NOMO-1 treated with dmso at 0.1 percent for 144 hours (cell line): ENCODE measurements at regions not wholly inside any gene's neighbourhood (a gene's known extent, or its start where the extent isn't known, plus 50 kb on each side); places are given as distances from the start of the nearest gene placed in this dataset.
"Not testable (repeated sequence)": the region's sequence is repeated elsewhere in the genome, so short reads cannot be mapped to it uniquely, and the experiment has no call there.

Source experiments
- DNase-seq: peaks from one replicate; lab custom pipeline; 2025; ENCODE audit not compliant: unreplicated experiment; lab: John Stamatoyannopoulos, UW

DNA sequence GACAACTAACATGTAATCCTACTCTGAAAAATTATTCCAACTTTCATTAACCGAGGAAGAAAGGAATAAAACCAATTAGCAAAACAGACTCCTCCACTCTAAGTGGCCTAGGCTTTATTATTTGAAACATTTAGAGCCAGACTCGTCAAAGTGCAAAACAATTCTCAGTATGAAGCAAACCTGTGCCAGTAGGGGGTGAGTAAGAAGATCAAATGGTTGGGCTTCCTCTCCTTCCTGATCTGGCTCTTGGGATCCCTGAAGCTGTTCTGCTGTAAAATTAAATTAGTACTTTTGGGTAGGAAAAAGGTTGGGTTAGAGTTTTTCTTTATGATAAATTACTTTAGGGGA, 177.6 kb upstream of the MAN1A1 start:
- no peak for DNase-seq

DNA sequence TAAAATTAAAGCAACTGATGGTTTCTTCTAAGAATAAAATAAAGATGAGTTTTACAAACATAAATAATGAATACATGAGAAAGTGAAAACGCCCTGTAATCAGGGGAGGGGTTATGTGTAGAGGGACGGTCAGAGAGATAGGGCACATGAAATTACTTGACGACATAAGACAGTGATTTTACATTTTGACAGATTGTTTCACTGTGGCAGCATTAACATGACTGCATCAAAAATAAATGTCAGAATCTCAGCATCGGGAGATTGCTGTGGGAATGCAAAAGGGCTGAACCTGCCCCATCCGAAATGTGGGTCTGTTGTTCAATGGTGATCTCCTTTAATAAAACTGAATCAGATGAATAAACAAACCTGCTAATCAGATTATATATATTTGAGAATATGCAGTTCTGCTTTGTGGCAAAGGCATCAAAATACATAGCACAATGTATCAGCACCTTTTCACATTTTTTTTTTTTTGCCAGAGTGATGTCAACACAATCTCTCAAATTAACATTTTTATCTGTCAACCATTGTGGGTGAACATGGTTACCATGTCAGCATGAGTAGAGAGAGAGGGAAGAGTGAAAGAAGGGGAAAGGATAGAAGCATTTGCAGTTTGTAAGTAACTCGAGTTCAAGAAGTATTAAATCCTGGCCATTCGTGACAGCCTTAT, 177.1 kb upstream of the MAN1A1 start:
- DNase-seq, result no peak

DNA sequence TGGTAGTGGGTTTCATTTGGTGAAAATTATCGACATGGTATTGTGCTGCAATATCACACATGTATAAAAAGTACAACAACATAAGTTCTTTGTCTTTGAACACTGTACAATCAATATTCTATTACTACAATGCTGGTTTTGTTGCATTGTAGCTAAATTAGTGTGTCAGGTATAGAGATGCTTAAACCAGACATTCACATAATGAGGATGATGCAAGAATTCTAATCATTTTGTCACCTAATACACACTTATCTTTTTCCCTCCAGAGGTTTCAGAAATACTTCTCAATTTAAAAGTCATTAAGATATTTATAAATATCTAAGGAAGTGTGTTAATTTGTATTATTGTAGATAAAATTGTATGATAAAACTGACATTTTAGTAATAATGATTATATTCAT, 174.8 kb upstream of the MAN1A1 start:
- DNase-seq, result no peak

DNA sequence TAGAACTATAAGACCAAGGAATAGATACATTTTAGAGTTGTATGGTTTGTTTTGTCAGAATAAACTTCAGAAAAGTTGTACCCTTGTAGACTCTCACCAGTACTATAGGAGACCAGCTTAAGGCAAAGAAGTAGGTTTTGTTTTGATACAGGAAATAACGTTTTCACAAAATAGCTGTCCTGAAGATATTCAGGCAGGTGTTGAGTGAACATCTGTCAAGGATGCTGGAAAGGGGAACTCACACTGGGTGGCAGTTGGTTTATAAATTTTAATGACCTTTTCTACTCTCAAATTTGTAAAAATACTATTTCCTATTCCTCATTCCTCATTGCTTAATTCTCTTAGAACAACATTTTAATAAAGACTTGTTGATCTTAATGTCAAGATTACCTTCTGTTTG, 174.0 kb upstream of the MAN1A1 start:
- DNase-seq, result no peak

DNA sequence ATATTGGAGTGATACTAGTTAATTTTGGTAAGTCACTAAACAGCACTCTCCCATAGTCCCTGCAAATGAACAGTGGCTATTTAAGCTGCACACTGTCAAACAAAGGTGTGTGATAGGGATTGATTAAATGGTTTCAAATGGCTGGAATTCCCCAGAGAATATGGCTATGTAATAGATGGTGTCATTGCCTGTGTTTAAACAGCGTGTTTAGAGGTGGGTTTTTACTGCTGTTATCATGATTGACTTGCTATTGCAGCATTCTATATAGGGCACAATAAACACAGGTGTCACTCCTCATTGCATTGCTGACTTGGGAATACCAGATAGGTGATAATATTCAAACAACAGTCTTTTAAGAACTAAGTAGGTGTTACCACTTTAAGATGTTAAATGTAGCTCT, 171.7 kb upstream of the MAN1A1 start:
- no peak for DNase-seq

DNA sequence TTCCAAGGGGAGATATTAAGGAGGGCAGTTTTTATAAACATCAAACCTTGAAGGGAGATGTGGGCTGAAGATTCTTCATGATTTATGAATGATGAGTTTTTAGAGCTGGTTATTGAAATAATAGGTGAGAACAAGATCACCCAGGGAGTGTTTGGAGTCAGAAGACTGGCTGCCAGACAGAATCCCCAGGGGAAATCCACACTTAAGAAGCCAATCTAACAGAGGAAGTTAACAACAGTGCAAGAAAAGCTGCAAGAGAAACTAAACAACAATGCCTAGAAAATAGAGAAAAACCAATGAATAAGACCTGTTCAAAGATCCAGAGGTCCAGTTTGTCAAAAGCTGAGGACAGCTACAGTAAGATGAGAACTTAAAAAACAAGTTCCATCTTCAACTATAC, 167.9 kb upstream of the MAN1A1 start:
- DNase-seq, result no peak

DNA sequence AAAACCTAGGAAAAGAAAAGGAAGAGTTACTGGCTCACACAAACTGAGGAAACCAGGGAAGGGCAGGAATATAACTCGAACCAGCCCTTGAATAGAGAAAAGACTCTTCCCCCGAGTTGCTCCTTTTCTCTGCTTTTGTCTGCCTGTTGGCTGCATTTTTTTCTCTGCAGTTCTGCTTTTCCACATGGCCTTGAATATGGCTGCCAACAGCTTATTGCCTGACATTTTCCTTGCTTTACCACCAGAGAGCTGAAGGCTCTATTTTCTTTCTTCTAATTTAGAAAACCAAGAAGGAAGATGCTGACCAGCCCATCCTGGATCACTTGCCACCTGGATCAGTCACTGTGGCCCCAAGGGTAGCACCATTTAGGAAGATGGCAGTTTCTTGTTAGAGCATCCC, 164.8 kb upstream of the MAN1A1 start:
- DNase-seq, result no peak

DNA sequence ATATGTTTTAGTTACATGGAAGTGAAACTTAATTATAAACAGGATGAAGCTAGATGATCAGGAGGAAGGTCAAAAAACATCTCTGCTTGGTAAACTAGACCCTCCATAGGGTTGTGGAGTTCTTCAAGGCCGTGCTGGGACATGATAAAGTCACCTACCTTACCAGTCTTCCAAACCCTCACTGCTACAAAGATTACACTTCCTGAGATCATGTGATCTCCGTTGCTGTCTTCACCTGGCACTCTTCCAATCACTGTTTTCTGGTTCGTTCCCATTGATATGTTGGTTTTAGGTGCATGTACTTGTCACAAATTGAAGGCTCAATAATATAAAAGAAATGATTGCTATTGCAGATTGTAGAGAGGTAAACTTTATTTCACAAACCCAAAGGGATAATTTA, 161.5 kb upstream of the MAN1A1 start:
- no peak for DNase-seq

DNA sequence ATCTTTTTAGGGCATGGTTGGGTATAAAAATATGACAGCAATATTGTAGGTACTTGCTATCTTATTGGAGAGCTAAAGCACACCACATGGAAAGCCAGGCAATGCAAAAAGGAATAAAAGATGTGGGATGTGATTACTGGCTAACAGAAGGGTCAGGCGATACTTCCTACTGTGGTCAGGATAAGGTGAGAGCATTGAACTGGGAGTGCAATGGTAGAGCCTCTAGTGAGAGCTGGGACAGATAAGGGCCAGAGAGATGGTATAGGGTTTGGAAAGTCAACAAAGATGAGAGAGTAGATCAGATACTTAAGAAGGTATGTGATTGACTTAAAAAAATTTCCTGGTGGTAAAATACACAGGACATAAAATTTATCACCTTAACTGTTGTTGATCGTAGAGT, 160.7 kb upstream of the MAN1A1 start:
- no peak for DNase-seq

DNA sequence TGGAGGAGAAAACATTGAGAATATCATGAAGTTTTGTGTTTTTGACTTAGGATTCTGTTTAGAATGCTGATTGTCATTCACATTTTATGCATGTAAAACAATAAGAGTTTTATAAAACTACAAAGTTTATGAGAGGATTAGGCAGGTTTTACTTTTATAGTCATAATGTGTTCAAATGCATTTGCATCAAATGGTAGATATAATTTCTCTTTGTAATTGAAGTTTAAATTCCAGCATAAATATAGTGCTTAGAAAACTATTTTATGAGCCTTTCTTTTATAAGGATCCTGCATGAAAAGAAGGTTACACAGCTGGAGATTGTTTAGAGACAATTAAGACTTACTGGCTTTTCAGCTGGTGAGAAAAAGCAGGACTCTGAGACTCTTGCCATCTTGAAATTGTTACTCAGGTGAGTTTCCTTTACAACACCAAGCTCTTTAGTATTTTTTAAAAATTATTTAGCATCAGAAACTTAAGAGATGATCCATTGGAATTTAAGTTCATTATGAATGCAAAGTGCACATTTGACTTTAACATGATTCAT, 157.1 kb upstream of the MAN1A1 start:
- no peak for DNase-seq

DNA sequence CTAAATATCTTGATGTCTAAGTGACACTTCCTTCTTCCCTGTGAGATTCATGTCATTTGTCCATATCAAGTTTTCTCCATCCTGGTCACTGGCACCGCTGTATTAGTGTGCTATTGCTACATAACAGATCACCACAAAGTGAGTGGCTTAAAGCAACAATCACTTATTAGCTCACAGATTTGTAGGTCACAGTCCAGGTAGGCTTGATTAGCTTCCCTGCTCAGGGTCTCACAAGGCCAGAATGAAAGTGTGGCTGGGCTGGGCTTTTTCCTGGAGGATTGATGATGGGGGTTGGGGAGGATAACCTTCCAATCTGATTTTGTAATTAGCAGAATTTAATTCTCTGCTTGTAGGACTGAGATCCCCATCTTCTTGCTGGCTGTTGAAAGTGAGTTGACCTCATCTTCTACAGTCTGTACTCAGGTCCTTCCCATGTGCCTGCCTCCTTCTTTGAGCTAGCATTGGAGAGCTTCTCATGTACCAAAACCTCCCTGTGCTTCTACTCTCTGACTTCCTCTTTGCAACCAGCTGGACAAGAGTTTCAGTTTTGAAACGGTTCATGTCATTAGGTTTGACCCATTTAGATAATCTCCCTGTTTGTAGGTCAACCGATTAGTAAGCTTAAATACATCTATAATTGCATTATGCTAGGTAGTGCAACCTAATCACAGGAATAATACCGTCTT, 152.4 kb upstream of the MAN1A1 start:
- DNase-seq, result no peak

DNA sequence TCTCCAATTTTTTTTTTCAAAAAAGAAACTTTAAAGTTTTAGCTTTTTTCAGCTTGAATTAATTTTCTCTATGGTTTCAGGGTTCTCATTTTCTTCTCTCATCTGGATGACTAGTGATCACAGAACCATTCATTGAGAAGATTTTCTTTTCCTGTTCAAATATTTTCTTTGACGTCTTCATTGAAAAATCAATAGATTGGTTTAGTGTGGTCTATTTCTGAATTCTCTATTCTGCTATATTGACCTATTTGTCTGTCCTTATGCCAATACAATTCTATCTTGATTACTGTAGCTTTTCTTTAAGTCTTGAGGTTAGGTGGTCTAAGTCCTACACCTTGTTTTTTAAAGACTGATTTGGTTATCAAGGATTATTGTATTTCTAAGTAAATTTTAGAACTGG, 150.2 kb upstream of the MAN1A1 start:
- no peak for DNase-seq

DNA sequence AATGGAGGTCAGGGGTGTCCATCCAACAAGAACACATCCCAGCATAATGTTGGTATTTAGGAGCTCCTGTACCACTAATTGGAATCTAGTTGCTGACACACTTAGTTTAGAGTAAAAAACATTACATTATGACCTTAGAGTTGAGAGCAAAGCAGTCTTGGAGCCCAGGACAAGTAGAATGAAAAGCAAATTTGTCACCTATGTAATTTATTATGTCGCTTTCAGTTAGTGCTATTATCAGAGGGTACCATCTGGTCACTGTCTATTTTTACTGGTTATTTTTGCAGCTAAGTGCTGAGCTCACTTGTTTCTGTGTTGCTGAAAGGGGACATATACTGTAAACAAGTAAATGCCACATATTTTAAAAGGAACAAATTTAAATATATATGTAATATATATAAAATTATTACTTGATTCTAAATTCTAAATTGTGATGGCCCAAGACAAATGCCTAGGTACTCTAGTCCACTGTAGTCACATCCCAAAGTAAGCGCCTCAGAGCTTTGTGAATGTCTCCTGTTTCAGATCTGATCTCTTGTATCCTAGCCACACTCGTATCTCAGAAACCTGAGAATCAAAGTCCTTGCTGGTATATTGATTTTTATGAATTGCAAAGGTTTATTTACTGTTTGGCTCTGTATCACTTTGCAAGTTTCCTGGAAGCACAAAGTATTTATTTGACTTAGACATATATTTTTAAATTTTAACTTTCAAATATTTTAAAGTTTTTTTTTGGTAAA, 148.6 kb upstream of the MAN1A1 start:
- no peak for DNase-seq

DNA sequence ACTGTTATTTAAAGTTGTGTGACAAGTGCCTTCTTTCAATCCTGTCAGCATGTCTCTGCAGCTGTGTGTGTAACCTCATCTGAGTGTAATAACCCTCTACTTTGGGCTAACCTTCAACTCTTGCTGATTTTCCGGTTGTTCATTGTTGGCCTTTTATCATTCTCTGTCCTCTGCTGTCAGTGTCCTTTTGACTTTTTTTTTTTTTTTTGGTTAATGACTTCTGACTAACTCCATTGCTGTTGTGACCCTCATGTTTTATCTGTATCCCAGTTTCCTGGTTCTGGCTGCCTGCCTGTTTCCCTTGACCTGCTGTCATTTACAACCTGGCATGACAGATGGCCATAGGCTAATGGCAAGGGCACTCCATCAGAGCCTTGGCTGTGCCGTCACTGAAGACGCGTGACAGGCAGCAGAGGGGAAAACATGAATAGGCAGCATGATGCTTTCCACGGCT, 145.7 kb upstream of the MAN1A1 start:
- no peak for DNase-seq

DNA sequence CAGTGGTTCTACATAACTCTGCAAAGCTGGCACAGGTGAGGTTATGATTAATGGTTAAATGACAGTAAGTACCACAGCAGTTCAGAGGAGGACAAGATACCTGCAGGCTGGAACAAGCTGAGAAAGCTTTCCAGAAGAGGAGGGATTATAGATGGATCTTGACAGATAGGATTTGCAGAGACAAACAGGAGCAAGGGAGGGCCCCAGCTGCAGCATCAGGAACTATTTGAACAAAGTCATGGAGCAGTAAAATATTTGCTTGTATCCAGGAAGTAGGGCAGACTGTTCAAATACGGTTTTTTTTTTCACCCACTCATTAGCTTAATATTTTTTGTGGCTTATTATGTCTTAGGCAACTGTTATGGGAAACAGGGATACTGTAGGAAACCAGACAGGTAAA, 144.4 kb upstream of the MAN1A1 start:
- DNase-seq, result no peak

DNA sequence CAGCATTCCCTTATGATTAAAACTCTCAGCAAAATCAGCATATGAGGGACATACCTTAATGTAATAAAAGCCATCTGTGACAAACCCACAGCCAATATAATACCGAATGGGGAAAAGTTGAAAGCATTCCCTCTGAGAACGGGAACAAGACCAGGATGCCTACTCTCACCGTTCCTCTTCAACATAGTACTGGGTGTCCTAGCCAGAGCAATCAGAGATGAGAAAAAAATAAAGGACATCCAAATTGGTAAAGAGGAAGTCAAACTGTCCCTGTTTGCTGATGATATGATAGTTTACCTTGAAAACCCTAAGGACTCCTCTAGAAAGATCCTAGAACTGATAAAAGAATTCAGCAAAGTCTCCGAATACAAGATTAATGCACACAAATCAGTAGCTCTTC, 141.6 kb upstream of the MAN1A1 start:
- DNase-seq, result not testable (repeated sequence)

DNA sequence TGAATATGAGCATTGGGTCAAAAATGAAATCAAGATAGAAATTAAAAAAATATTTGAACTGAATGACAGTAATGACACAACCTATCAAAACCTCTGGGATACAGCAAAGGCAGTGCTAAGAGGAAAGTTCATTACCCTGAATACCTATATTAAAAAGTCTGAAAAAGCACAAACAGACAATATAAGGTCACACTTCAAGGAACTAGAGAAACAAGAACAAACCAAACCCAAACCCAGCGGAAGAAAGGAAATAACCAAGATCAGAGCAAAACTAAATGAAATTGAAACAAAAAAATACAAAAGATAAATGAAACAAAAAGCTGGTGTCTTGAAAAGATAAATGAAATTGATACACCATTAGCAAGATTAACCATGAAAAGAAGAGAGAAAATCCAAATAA, 140.5 kb upstream of the MAN1A1 start:
- DNase-seq, result not testable (repeated sequence)

DNA sequence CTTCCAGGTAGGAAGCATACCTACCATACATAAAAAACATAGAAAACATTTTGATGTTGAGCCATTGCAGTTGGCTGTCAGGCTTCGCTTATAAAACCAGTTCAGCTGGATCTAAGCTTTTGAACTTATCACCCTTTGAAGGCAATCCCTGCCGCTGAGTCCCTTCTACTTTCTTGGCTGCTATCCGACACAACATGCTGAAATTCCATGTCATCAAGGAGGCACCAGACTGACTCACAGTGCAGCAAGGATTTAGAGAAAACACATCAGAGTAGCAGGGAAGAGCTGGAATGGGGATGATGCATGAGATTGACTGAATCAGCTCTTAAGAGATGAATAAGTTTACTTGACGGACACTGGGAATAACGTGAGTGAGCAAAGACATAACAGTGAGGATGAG, 135.0 kb upstream of the MAN1A1 start:
- DNase-seq, result no peak

DNA sequence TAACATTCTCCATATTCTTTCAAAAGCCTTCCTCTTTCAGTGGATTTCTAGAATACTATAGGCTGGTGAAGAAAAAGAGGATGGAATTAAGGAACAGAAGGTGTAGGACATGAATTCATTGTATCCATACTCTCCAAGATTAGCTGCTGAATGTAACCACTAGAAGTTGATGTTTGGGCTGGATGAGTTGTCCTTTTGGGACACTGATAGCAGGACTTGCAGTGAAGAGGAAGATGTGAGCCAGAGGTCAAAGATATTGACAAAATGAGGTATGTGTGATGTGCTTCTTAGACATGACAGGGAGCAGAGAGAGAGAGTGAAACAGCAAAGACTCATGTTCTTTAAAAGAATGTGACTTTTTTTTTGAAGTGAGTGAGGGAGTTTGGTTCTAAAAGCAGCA, 134.3 kb upstream of the MAN1A1 start:
- DNase-seq, result no peak

DNA sequence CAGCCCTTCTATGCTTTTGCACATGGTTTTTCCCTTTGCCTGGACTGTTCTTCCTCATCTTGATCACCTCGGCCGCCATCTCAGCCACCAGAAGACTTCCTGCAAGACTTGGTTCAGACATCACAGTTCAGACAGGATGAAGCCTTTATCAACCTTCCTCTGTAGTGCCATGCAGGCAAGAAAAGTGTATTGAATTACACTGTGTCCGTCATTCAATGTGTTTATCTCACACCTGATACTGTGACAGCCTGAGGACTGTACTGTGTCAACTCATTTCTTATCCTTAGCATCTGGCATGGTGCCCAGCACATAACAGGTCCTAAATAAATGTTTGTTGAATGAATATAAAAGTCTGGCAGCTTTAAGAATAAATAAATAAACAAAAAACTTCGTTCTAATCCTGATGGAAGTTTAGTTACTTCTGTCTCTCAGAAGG, 133.3 kb upstream of the MAN1A1 start:
- DNase-seq, result no peak

DNA sequence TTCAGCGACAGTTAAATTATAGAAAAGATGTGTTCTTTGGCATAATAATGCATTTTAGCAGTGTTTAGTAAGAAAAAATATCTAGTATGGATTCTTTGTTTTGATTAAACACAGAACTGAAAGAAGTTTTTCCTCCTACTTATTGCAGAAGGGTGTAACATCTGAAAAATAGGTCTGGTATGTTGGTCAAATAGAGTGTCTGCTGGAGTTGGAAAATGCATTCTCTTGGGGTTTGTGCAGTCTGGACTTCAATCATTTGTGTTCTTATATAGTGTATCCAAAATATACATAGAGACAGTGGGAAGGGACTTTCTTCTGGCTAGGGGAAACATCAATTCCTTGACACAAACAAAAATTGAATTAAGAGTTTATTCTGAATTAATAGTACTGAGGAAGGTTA, 132.4 kb upstream of the MAN1A1 start:
- no peak for DNase-seq

DNA sequence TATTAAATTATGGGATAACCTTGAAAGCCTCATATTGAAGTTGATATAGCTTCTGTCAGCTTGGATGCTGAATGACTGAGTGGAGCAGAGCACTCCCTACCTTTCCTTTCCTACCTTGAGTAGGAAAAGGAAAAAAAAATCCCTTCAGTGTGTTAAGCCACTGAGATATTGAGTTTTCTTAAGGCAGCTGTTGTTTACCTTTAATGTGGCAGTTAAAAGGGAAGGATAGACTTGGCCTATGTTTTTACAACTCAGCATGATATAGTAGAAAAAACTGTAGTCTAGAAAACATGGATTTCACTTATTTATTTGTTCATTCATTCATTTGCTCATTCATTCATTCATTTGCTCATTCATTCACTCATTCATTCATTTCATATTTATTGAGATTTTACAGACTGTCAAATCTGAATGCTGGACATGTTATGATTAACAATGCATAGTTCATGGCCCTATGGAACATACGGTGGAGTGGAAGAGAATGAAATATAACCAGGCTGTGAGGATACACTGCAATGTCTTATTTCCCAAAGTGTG, 131.5 kb upstream of the MAN1A1 start:
- DNase-seq, result no peak
